ENCODE measurements at regions not wholly inside any gene's neighbourhood (a gene's known extent, or its start where the extent isn't known, plus 50 kb on each side); places are given as distances from the start of the nearest gene placed in this dataset.

GRCh38 chr12:88339254-88339949 is 197.3 kb downstream of the TMTC3 start:
- WGBS, 2 experiments (ENCODE audit: extremely low coverage in 2 of 2, insufficient read length in 1 of 2) = no CpG with 5 or more reads among the region's 1 CpG
- no peak overlapping the region for H3K27ac ChIP-seq (ENCODE audit: insufficient read depth, low read length)
- peak overlapping the region; percentile 22; the same call in 1 of the 2 replicates for H3K23ac ChIP-seq (ENCODE audit: low read depth, low read length)
- dilution Hi-C loops (cut with HindIII; ENCODE audit: low sequenced_read_pairs, unreplicated experiment) (no loop called here), intact Hi-C loops (cut with micrococcal nuclease) (loop anchor here (10.0 kb wide), 1 partner anchor 185 kb away; no protein-coding TSS in a partner anchor), in situ Hi-C loops (cut with MboI; ENCODE audit: low sequenced_read_pairs) (no loop called here)
- H3K27me3 ChIP-seq (ENCODE audit: control insufficient read depth, insufficient read depth, low read length) = no peaks in the 10 kb centered on the region
- no peaks in the 10 kb centered on the region for H3K9me1 ChIP-seq (ENCODE audit: insufficient read depth, low read length)
- no peak overlapping the region for H2AK9ac ChIP-seq (replicated peaks; ENCODE audit: low read depth, low read length, poor library complexity)
- H4K8ac ChIP-seq (ENCODE audit: low read depth in 2 of 2, low read length in 2 of 2) = no peak overlapping the region
- H2BK5ac ChIP-seq (ENCODE audit: low read depth, low read length, poor library complexity, severe bottlenecking) = peak overlapping the region; percentile 65
- no peak overlapping the region for H3K9ac ChIP-seq (ENCODE audit: low read depth, low read length)
- peak overlapping the region; percentile 30; the same call in 1 of the 2 replicates for H3K18ac ChIP-seq (ENCODE audit: low read depth, low read length)
- H4K5ac ChIP-seq (ENCODE audit: low read depth, low read length) = no peak overlapping the region
- H3K4me2 ChIP-seq (ENCODE audit: low read depth, low read length) = no peak overlapping the region
- no peaks in the 10 kb centered on the region for H3K36me3 ChIP-seq (ENCODE audit: control insufficient read depth, insufficient read depth, low read length)
- H3K9me3 ChIP-seq (ENCODE audit: control insufficient read depth, insufficient read depth, low read length) = no peaks in the 10 kb centered on the region
- DNase-seq (peak; percentile 85), ATAC-seq (ENCODE audit: low read depth) (peak; percentile 67)
- no peak overlapping the region; the same call in 1 of the 2 replicates for H3K4ac ChIP-seq (ENCODE audit: low read depth, low read length)
- H3K14ac ChIP-seq (replicated peaks; ENCODE audit: low read depth, low read length) = peak overlapping the region; percentile 49; the same call in 1 of the 2 replicates
- H3K4me1 ChIP-seq (ENCODE audit: control insufficient read depth, insufficient read depth, low read length) = peaks cover under 1% of the 10 kb centered on the region; the same call in 1 of the 2 replicates
- H2BK15ac ChIP-seq (ENCODE audit: low read depth, low read length) = peak overlapping the region; percentile 75; the same call in 2 of the 3 replicates
- POLR2A ChIA-PET (ENCODE audit: unreplicated experiment) = no interaction called here
- H3K79me1 ChIP-seq (ENCODE audit: low read depth in 1 of 2, low read length in 2 of 2) = no peaks in the 10 kb centered on the region
- H2AK5ac ChIP-seq (ENCODE audit: low read depth, low read length) = peak overlapping the region; percentile 51
- peak overlapping the region; percentile 62; the same call in 1 of the 2 replicates for H2BK20ac ChIP-seq (ENCODE audit: low read depth, low read length)
- no peak overlapping the region for H2AFZ ChIP-seq (replicated peaks; ENCODE audit: low read length, poor library complexity)
- CTCF ChIA-PET = no interaction called here
- TF ChIP-seq FOS (IDR thresholded peaks at IDR 0.05; ENCODE audit: low read depth, low read length) (peak; percentile 73), BHLHE40 (IDR thresholded peaks at IDR 0.05; ENCODE audit: low read depth, low read length) (no peak), MXI1 (IDR thresholded peaks at IDR 0.05; ENCODE audit: borderline replicate concordance, low read depth, low read length) (no peak), RCOR1 (IDR thresholded peaks at IDR 0.05; ENCODE audit: insufficient replicate concordance, low read length) (no peak), MAZ (IDR thresholded peaks at IDR 0.05; ENCODE audit: borderline replicate concordance, low read depth, low read length) (no peak), SMC3 (IDR thresholded peaks at IDR 0.05; ENCODE audit: low read depth, low read length) (no peak)
- H4K91ac ChIP-seq (ENCODE audit: insufficient read depth, low read depth, low read length) = no peak overlapping the region
- no peak overlapping the region for H3K56ac ChIP-seq (ENCODE audit: extremely low read depth, insufficient read depth, low read length)
- H2BK120ac ChIP-seq (ENCODE audit: low read depth, low read length) = peak overlapping the region; percentile 52
- no peak overlapping the region for H3K4me3 ChIP-seq (ENCODE audit: insufficient read depth, low read depth, low read length)
- no TSS peak for BruUV-seq (replicated peaks)
- H4K20me1 ChIP-seq (ENCODE audit: insufficient read depth, low read length) = no peaks in the 10 kb centered on the region

Measured in IMR-90 (cell line).